SH-SY5Y (cell line): ENCODE measurements at regions not wholly inside any gene's neighbourhood (a gene's known extent, or its start where the extent isn't known, plus 50 kb on each side); places are given as distances from the start of the nearest gene placed in this dataset.

Experiments
- GATA2 ChIP-seq: IDR thresholded peaks from 2 replicates; pipeline ENCODE4 v1.6.1; 2011; ENCODE audit warnings: mild to moderate bottlenecking, low read depth, low read length
- GATA3 ChIP-seq: IDR thresholded peaks from 2 replicates; pipeline ENCODE4 v1.6.1; 2011; ENCODE audit warnings: low read depth, mild to moderate bottlenecking, low read length, moderate library complexity

GRCh38 chr5:89117124-89117644, 234.2 kb upstream of the MEF2C start:
- TF ChIP-seq GATA3 (no peak), GATA2 (no peak)
